Stimulated activated CD8-positive, alpha-beta memory T cell treated with anti-CD3 and anti-CD28 coated beads, Interleukin-7, amount 100 ng/mL, for 24 hours (primary cell): ENCODE measurements at regions not wholly inside any gene's neighbourhood (a gene's known extent, or its start where the extent isn't known, plus 50 kb on each side); places are given as distances from the start of the nearest gene placed in this dataset.
A peak's percentile ranks its signal among the peaks of the same experiment; 100 is the strongest.
"Not testable (repeated sequence)": the region's sequence is repeated elsewhere in the genome, so short reads cannot be mapped to it uniquely, and the experiment has no call there.

ENCODE experiments used
- DNase-seq: peaks from one replicate; pipeline ENCODE4 v3.0.0-alpha.2; 2020; ENCODE audit warnings: low read depth

DNA sequence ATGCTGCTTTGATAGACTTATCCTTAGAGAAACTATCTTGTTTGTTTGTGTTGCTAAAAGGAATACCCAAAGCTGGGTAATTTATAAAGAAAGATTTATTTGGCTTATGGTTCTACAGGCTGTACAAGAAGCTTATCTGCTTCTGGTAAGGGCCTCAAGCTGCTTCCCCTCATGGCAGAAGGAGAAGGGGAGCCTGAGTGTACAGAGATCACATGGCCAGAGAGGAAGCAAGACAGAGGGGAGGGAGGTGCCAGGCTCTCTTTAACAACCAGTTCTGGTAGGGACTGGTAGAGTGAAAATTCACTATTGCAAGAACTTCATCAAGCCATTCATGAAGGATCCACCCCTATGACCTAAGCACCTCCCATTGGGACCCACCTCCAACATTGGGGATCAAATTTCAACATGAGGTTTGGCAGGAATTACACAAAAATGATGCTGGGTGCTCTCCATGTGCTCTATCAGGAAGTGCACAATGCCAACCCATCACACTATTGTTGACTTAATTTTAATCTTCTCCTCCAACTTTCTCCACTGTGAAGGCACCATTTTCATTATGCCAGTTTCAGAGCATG, 115.1 kb upstream of the SHB start:
- DNase-seq: no peak

DNA sequence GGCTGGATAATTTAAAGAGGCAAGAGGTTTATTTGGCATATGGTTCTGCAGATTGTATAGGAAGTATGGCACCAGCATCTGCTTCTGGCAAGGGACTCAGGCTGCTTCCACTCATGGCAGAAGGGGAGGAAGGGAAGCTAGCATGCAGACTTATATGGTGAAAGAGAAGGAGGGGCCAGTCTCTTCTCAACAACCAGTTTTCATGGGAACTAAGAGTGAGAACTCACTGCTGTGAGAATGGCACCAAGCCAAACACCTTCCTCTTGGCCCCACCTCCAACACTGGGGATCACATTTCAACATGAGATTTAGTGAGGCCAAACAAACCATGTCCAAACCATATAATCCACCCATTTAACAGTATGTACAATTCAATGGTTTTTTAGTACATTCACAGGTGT, 113.3 kb upstream of the SHB start:
- no peak for DNase-seq

DNA sequence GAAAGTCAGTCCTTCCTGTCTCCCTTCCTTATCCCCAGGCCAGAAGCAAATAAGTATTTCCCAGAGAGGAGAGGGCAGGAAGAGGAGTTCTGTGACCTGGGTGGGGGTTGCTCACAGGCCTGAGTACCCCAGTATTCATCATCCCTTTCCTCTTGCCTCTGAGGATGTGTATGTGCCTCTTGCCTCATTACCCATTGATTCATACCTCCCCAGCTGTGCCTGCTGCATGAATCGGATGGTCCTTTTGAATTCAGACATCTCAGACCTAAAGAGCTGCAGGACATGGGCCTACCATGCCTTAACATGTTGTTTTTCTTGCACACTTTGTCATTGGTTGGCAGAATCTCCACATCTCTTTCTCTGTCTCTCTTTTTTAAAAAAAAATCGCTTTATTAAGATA, 112.8 kb upstream of the SHB start:
- no peak for DNase-seq

DNA sequence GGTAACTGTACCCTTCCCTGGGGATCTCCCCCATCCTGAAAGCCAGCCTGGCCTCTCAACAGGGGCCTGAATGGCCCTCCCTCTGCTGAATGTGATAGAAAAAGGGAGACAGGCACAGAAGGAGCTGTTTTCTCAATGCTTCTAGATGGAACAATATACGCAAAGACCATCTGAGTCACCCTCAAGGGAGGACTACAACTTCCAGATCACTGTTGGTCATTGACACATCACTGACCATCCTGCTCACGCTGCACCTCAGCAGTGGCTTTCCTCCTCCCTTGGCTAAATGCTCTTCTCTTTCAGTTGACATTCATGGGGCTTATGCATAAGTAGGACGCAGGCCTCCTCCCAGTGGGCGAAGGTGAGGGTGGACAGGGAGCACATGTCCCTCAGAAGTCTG, 112.2 kb upstream of the SHB start:
- no peak for DNase-seq

DNA sequence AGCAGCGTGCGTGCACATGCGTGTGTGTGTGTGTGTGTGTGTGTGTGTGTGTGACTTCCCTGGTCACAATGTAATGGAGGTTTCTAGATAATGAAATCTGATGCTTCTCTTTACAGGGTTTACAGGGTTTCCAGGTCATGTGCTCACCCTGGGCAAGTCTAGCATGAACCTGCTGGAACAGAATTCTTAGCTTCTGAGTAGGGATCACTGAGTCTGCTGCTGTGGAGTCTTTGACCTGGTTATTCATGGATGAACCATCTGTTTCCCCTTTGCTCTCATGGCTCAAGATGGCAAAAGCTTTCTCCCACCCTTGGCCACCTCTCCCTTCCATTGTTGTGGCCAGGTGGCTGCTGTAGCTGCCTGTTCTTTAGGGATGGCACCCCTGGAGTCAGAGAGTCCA, 111.6 kb upstream of the SHB start:
- DNase-seq: no peak

DNA sequence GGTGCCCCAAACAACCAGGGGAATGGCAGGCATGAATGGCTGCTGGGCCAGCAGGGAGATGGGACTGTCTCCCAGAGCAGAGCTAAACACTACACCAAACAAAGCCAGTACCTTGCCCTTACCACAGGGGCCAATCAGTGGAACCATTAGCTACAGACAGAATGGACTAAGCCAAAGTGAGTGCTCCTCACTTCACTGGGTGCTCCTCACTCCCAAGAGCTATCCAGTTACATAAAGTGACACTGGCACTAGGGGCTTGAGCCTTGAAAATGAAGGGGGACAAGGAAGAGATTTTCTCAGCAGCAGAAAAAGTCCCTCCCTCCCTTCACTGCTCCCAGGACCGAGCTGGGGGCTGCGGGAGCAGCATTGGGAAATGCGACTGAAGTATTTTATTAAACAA, 110.9 kb upstream of the SHB start:
- no peak for DNase-seq

DNA sequence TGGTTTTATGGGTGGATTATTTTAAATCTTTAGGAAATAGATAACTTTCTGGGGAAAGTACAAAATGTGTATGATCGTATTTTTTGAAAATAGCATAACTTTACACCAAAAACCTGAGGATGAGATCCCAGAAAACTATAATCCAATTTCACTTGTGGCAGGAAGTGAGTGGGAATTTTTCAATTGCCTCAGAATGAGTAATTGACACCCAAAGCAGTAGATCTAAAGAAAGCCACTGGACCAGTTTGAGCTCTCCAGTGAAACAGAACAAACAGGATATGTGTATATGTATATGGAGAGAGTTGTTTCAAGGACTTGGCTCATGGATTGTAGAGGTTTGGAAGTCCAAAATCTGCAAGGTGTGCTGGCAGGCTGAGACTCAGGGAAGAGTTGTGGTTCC, 109.2 kb upstream of the SHB start:
- DNase-seq: no peak

DNA sequence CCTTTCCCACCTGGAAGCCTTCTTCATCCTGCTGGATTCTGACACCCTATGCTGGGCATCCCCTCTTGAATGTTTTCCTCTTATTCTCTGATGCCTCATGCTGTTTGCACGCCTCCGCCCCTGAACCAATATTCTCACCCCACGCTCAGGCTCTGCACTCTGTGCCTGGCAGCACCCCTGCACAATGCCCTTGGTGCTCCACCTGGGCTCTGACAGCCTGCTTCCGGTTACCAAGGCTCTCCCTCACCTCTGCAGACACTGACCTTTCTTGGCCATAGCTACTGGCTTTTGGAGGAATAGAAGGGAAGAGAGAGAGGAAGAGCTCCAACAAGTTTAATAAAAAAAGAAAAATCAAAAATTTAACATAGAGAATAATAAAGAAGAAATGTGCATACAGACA, 108.7 kb upstream of the SHB start:
- DNase-seq: no peak

DNA sequence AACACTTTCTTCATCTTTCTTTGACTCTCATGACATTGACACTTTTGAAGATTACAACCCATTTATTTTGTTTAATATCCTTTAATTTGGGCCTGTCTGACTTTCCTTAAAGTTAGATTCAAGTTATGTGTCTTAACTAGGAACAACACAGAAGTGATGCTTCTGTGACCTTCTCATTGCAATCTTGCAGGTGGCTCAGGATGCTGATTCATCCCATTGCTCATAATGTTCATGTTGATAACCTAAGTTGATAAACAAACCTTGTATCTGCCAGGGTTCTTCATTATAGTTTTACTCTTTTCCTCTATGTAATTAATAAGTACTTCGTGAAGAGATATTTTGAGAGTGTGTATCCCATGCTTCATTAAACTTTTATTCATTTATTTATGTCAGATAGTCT, 107.2 kb upstream of the SHB start:
- DNase-seq: no peak

DNA sequence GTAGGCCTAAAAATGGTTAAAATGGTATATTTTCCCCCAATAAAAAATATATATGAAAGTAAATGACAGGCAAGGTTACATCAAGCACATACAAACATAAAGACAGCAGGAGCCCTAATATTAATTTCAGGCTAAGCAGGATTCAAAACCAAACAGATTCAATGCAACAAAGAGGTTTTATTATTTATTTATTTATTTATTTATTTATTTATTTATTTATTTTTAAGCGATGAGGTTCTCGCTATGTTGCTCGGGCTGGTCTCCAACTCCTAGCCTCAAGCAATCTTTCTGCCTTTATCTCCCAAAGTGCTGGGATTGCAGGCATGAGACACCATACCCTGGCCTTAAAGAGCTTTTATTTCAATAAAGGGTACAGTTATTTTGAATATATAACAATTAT, 106.4 kb upstream of the SHB start:
- DNase-seq: no peak

DNA sequence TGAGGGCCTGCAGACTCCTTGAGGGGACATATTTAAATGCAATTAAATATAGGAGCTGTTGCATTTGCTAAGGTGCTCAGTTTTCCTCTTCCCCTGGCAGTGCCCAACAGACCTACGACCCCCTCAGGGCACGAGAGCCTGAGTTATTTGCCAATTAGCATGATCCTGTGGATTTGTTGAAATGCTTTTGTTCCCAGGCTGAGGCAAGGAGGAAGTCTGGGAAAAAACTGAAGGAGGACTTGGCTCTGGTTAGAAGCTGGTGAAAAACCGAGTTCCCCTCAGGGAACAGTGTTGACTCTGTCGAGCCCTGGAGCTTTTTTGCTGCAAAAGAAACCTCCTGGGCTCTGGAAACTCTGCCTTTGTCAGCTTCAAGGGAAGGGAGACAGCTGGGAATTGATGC, 103.6 kb upstream of the SHB start:
- no peak for DNase-seq

DNA sequence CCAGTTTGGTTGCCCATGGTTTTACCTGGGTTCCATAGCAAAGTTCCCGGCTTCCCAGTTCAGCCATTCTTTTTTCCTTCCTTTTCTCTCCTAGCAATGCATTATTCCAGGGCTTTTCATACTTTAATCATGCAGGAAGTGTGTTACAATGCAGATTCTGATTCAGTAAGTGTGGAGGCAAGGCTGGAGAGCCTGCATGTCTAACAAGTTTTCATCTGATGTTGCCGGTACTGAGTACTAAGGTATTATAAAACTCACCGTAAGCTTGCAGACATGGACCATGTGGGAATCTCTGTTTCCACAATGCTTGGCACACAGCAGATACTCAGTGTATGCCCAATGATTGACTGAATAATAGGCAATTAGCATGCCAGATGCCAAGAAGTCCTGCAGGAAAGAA, 102.9 kb upstream of the SHB start:
- DNase-seq: no peak

DNA sequence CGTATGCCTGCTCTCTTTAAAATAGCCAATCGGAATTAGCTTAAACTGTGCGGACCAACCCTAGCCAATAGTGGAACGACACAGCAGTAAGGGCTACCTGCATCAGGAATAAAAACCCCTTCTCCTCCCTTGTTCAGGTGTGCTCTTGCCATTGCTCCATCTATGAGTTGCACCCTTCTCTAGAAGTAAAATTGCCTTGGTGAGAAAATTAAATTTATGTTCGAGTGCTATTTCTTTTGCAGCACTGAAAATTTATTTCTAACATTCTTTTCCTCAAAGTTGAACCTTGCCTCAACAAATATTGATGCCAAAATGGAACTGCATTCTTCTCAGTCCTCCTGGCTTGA, 102.5 kb upstream of the SHB start:
- DNase-seq: no peak

DNA sequence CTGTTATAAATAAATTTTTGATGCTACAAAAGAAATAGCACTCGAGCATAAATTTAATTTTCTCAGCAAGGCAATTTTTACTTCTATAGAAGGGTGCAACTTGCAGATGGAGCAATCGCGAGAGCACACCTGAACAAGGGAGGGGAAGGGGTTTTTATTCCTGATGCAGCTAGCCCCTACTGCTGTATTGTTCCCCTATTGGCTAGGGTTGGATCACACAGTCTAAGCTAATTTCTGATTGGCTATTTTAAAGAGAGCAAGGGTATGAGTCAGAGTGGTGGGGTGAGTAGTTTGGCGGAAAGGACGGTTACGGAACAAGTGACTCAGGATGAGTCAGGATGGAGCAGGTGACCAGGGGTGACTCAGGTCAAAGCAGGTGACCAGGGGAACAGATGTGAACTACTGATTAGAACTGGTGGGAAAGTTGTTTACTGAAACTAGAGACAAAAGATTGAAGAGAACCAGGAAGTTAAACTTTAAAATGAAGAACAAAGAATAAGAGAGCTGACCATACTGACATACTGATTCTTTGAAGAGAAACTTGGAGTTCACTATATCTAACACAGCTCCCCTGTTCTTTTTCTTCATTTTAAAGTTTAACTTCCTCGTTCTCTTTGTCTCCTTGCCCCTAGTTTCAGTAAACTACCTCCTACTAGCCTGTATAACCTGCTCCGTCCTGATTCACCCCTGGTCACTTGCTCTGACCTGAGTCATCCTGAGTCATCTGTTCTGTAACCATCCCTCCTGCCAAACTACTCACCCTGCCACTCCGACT, 101.9 kb upstream of the SHB start:
- DNase-seq: not testable (repeated sequence)

DNA sequence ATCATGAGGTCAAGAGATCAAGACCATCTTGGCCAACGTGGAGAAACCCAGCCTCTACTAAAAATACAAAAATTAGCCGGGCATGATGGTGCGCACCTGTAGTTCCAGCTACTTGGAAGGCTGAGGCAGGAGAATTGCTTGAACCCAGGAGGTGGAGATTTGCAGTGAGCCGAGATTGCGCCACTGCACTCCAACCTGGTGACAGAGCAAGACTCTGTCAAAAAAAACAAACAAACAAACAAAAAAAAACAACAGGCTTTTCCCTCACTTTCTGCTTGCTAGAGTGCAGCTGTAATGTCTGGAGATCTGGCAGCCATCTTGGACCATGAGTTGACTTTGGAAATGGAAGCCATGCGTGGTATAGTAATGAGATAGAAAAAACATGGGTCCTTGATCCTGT, 101.1 kb upstream of the SHB start:
- not testable (repeated sequence) for DNase-seq

DNA sequence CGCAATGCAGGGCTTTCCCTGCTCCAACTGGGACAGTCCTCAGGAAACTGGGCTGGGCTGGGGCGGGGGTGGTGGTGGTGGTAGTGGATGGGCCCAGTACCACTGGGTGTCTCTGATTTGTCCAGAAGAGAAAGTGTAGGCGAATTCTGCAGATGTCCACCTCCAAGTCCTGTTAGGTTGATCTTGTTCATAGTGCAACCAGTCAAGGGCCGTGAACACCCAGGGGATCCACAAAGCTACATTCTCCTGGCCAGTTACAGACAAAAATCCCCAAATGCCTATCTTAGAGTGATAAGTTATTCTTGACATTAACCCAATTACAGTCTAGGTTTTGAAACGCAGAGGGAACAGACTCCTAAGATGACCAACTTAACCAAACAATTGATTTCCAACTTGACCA, 97.5 kb upstream of the SHB start:
- DNase-seq: no peak

DNA sequence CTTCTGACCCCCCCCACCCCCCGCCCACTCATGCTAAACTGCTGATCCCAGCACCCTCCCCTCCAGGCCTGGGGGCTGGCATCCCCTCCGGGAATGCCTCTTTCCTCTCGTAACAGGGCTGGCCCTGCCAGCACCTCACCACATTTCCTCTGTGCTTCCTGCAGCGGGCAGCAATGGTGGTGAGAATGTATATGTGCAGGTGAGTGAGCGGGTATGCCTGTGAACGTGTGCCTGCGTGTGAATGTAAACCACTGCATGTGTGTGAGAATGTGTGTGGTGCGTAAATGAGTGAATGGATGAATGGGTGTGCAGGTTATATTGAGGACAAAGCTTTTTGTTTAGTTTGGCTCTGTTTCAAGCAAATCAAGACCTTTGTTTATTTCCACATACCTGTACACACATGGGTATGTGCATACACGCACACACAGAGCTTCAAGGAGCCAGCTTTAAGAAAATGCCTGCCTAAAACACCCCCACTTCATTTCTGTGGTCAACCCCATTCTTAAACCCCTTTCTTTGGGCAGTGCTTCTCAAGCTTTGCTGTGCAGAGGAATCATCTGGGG, 95.7 kb upstream of the SHB start:
- DNase-seq: no peak

DNA sequence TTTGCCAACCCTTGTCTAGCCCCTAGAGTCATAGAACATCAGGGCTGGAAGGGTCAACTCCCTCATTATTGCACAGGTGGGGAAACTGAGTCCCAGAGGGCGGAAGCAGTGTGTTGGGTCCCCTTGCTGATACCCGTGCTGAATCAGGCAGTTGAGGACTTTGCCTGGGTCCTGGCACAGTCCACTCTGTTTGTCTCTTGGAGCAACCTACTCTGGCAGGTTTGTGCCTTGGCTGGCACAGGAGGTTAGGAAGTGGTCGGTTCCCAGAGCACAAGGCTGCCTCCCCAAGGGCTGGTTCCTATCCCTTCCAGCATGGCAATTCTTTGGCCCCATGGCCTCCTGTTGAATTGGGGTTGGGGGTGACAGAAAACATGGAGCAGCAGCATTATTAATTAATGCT, 94.5 kb upstream of the SHB start:
- no peak for DNase-seq

DNA sequence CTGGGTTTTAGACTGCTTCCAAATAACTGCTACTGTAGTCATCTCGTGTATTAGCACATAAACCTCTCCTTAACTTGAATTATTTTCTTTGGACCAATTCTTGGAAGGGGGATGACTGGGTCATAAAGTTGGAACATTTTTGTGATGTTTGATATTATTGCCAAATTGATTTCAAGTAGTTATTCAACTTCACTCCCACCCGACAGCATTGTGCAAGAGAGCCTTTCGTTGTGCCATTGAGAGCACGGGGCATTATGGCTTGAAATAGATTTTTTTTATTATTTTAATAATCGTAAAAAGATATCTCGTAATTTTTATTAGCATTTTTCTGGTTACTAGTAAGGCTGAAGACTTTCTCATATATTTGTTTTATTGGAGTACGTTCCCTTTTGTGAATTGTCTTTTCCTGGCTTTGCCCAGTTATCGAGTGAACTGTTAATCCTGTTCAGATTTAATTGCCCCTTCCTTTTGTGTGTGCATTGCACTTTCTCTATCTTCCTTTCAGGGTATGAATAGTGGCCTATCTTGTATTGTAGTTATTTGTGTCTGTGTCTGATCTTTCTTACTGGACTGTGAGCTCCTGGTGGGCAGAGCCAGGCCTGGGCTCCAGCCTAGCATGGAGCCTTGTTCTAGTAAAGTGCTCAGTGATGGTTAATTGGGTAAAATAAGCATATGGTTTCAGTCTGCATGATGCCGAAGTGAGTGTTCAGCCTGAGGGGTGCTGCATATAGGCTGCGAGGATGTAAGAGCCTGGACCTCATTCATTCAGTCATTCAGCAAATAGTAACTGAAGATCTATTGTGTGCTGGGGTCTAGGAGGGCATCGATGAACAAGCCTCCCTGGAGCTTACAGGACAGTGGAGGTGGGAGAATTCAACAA, 93.5 kb upstream of the SHB start:
- DNase-seq: no peak

DNA sequence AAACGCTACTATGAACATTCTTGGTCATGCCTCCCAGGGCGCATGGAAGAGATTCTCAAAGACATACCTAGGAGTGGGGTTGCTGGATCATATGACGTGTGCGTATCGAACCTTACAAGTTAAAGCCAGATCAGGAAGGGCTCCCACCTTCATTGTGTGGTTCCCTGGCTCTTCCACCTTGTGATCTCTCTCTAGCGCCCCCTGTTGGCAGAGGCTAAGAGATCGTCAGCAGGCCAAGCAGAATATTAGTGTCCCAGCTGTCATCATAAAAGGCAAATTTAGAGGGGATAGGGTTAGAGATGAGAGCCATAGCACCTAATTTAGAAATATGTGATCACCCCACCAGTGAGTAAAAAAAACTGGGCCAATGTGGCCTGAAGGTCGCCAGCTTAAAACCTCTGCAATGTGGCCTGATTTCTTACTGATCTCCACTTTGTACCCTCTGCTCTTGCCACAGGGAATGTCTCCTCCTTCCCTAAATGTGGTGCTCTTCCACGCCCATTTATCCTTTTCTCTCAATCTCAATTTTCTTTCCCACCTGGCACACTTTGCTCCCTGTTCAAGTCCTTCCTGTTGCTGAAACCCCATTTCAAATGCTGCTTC, 91.7 kb upstream of the SHB start:
- peak; percentile 45 for DNase-seq

DNA sequence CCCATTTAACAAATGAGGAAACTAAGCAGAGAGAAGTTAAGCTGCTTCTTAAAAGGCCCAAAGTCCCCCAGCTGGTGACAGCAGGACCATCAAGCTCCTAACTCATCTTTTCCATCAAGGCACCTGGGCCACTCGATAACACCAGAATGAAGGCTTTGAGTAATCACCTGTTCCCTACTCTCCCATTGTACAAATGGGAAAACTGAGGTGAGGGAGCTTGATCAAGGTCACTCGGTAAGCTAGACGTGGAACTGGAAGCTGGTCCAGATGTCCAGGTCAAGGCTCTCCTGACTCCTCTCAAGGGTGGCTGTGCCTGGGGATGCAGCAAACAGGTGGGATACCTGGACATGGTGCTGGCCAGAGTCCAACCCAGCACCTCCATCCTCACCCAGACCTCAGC, 90.6 kb upstream of the SHB start:
- no peak for DNase-seq

DNA sequence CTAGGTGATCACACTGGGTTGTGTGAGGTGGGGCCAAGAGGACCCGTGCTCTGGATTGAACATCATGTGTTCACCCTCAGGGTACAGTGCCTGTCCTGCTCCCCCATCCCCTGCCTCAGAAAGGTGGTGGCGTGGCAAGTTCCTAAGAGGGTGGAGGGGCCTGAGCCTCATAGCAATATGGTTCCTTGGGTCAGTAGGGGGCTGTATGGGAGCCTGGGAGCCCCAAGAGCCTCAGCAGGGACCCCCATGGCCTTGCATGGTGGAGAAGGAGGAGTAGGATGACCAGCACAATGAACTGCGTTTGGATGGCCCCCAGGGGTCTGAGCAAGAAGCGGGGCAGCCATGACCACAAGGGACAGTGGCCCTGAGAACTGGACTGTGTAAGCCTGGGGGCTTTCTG, 89.6 kb upstream of the SHB start:
- DNase-seq: no peak

DNA sequence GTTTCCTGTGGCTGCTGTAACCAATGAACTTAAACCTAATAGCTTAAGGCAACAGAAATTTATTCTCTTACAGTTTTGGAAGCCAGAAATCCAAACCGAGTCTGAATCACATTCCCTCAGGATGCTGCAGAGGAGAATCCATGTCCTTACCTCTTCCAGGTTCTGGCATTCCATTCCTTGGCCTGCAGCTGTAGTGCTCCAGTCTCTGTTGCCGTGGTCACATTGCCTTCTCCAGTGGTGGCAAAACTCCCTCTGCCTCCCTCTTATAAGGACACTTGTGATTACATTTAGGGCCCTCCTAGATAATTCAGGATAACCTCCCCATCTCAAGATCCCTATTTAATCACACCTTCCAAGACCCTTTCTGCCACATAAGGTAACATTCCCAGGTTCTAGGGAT, 88.7 kb upstream of the SHB start:
- no peak for DNase-seq
